SH-SY5Y (cell line): ENCODE measurements at regions not wholly inside any gene's neighbourhood (a gene's known extent, or its start where the extent isn't known, plus 50 kb on each side); places are given as distances from the start of the nearest gene placed in this dataset.

ENCODE experiments used
- GATA2 ChIP-seq: IDR thresholded peaks from 2 replicates; pipeline ENCODE4 v1.6.1; 2011; ENCODE audit warnings: mild to moderate bottlenecking, low read depth, low read length
- GATA3 ChIP-seq: IDR thresholded peaks from 2 replicates; pipeline ENCODE4 v1.6.1; 2011; ENCODE audit warnings: low read depth, mild to moderate bottlenecking, low read length, moderate library complexity

GRCh38 chr20:7682916-7683315 is 257.3 kb downstream of the HAO1 start:
- TF ChIP-seq GATA2 (no peak), GATA3 (no peak)
